ENCODE measurements at regions not wholly inside any gene's neighbourhood (a gene's known extent, or its start where the extent isn't known, plus 50 kb on each side); places are given as distances from the start of the nearest gene placed in this dataset.
"Not testable (repeated sequence)": the region's sequence is repeated elsewhere in the genome, so short reads cannot be mapped to it uniquely, and the experiment has no call there.

- ChIA-PET POLR2A (no interaction called here), CTCF (no interaction called here)
- intact Hi-C loops (cut with micrococcal nuclease): loop anchor here (1.0 to 10.0 kb wide), 4 partner anchors 19 to 391 kb away; partner anchors contain the start of gene RADX (in 1 of the 2)
- peak in 3 of 9 donors; percentile 0 to 29 (median 18) for DNase-seq
- peaks cover 0 to 4% of the 10 kb centered on the region in 2 donors for H3K4me1 ChIP-seq (ENCODE audit: control insufficient read depth in 2 of 2, insufficient read depth in 2 of 2, low read length in 2 of 2)
- peak overlapping the region; percentile 63 to 91 (median 86) for H3K27ac Mint-ChIP-seq
- no peak overlapping the region for H3K27ac ChIP-seq (ENCODE audit: low read depth, low read length)
- peak overlapping the region; percentile 22 to 83 (median 68) for H3K4me3 Mint-ChIP-seq
- no peaks in the 10 kb centered on the region for H3K36me3 ChIP-seq (ENCODE audit: control insufficient read depth in 2 of 3, insufficient read depth in 3 of 3, low read length in 3 of 3)
- no peaks in the 10 kb centered on the region for H3K27me3 Mint-ChIP-seq
- peak; percentile 74 for ATAC-seq
- H3K4me1 Mint-ChIP-seq: peaks cover 2 to 26% (median 14%) of the 10 kb centered on the region in 7 donors
- H3K36me3 Mint-ChIP-seq: no peaks in the 10 kb centered on the region
- no peaks in the 10 kb centered on the region for H3K27me3 ChIP-seq (ENCODE audit: control insufficient read depth in 2 of 2, insufficient read depth in 2 of 2, low read length in 2 of 2)
- peaks cover 0 to 2% (median 0%) of the 10 kb centered on the region in 11 donors for H3K9me3 Mint-ChIP-seq
- peak overlapping the region; percentile 18 for H3K4me3 ChIP-seq (ENCODE audit: low read length)
- H3K9me3 ChIP-seq (ENCODE audit: control insufficient read depth in 2 of 3, low read length in 3 of 3): no peaks in the 10 kb centered on the region
Observed at GRCh38 chrX:106484233-106484632, 127.5 kb upstream of the RADX start.

- H3K36me3 Mint-ChIP-seq; H3K27ac Mint-ChIP-seq; ATAC-seq; CTCF ChIA-PET; H3K36me3 ChIP-seq (ENCODE audit: control insufficient read depth in 2 of 3, insufficient read depth in 3 of 3, low read length in 3 of 3); DNase-seq; intact Hi-C loops (cut with micrococcal nuclease); H3K9me3 ChIP-seq (ENCODE audit: control insufficient read depth in 2 of 3, low read length in 3 of 3); H3K27me3 ChIP-seq (ENCODE audit: control insufficient read depth in 2 of 2, insufficient read depth in 2 of 2, low read length in 2 of 2); H3K27ac ChIP-seq (ENCODE audit: low read depth, low read length); H3K4me1 Mint-ChIP-seq; H3K4me3 Mint-ChIP-seq; H3K27me3 Mint-ChIP-seq; POLR2A ChIA-PET; H3K4me1 ChIP-seq (ENCODE audit: control insufficient read depth in 2 of 2, insufficient read depth in 2 of 2, low read length in 2 of 2); H3K4me3 ChIP-seq (ENCODE audit: low read length); H3K9me3 Mint-ChIP-seq: not testable (repeated sequence)
Observed at GRCh38 chrX:106493210-106493816, 118.5 kb upstream of the RADX start.

- no peak overlapping the region for H3K4me3 ChIP-seq (ENCODE audit: low read length)
- ChIA-PET POLR2A (no interaction called here), CTCF (no interaction called here)
- intact Hi-C loops (cut with micrococcal nuclease): no loop called here
- H3K9me3 Mint-ChIP-seq: peaks cover 0 to 5% (median 0%) of the 10 kb centered on the region in 11 donors
- H3K27ac Mint-ChIP-seq: no peak overlapping the region
- no peak overlapping the region for H3K27ac ChIP-seq (ENCODE audit: low read depth, low read length)
- H3K9me3 ChIP-seq (ENCODE audit: control insufficient read depth in 2 of 3, low read length in 3 of 3): no peaks in the 10 kb centered on the region
- no peak for ATAC-seq
- DNase-seq: no peak
- H3K36me3 Mint-ChIP-seq: peaks cover 0 to 6% (median 0%) of the 10 kb centered on the region in 5 donors
- no peak overlapping the region for H3K4me3 Mint-ChIP-seq
- peaks cover 0 to 5% of the 10 kb centered on the region in 2 donors for H3K4me1 ChIP-seq (ENCODE audit: control insufficient read depth in 2 of 2, insufficient read depth in 2 of 2, low read length in 2 of 2)
- no peaks in the 10 kb centered on the region for H3K36me3 ChIP-seq (ENCODE audit: control insufficient read depth in 2 of 3, insufficient read depth in 3 of 3, low read length in 3 of 3)
- peaks cover 2 to 20% (median 14%) of the 10 kb centered on the region in 7 donors for H3K4me1 Mint-ChIP-seq
- no peaks in the 10 kb centered on the region for H3K27me3 Mint-ChIP-seq
- H3K27me3 ChIP-seq (ENCODE audit: control insufficient read depth in 2 of 2, insufficient read depth in 2 of 2, low read length in 2 of 2): no peaks in the 10 kb centered on the region
Observed at GRCh38 chrX:106499473-106499872, 112.3 kb upstream of the RADX start.

GRCh38 chrX:106510713-106511403, 100.9 kb upstream of the RADX start:
- ATAC-seq (no peak), DNase-seq (no peak)
- peaks cover 0 to 6% (median 0%) of the 10 kb centered on the region in 7 donors for H3K4me1 Mint-ChIP-seq
- H3K9me3 Mint-ChIP-seq: no peaks in the 10 kb centered on the region
- H3K4me3 Mint-ChIP-seq: no peak overlapping the region
- H3K36me3 ChIP-seq (ENCODE audit: control insufficient read depth in 2 of 3, insufficient read depth in 3 of 3, low read length in 3 of 3): no peaks in the 10 kb centered on the region
- no peaks in the 10 kb centered on the region for H3K27me3 ChIP-seq (ENCODE audit: control insufficient read depth in 2 of 2, insufficient read depth in 2 of 2, low read length in 2 of 2)
- POLR2A ChIA-PET: no interaction called here
- H3K27ac Mint-ChIP-seq: no peak overlapping the region
- no peaks in the 10 kb centered on the region for H3K36me3 Mint-ChIP-seq
- H3K9me3 ChIP-seq (ENCODE audit: control insufficient read depth in 2 of 3, low read length in 3 of 3): no peaks in the 10 kb centered on the region
- CTCF ChIA-PET: no interaction called here
- no peaks in the 10 kb centered on the region for H3K4me1 ChIP-seq (ENCODE audit: control insufficient read depth in 2 of 2, insufficient read depth in 2 of 2, low read length in 2 of 2)
- H3K27ac ChIP-seq (ENCODE audit: low read depth, low read length): no peak overlapping the region
- intact Hi-C loops (cut with micrococcal nuclease): no loop called here
- H3K4me3 ChIP-seq (ENCODE audit: low read length): no peak overlapping the region
- no peaks in the 10 kb centered on the region for H3K27me3 Mint-ChIP-seq

Measured in naive thymus-derived CD4-positive, alpha-beta T cell (primary cell).